LNCaP clone FGC (cell line): ENCODE measurements at regions not wholly inside any gene's neighbourhood (a gene's known extent, or its start where the extent isn't known, plus 50 kb on each side); places are given as distances from the start of the nearest gene placed in this dataset.

Experiments used
- DNase-seq: peaks from one replicate; pipeline ENCODE4 v3.0.0-alpha.2; 2011; ENCODE audit warnings: low read depth
- H3K4me3 ChIP-seq: 2 replicates; pipeline ENCODE4 v1.5.1; 2011; ENCODE audit warnings: mild to moderate bottlenecking, low read depth, low read length, control low read depth
- TF ChIP-seq, protein P1 (sequence below): IDR thresholded peaks from 2 replicates; pipeline ENCODE4 v1.5.1; 2012; ENCODE audit warnings: mild to moderate bottlenecking; ENCODE audit not compliant: control insufficient read depth, insufficient read depth; ENCODE audit errors: extremely low read depth

- DNase-seq = no peak
- TF ChIP-seq, protein P1, sequence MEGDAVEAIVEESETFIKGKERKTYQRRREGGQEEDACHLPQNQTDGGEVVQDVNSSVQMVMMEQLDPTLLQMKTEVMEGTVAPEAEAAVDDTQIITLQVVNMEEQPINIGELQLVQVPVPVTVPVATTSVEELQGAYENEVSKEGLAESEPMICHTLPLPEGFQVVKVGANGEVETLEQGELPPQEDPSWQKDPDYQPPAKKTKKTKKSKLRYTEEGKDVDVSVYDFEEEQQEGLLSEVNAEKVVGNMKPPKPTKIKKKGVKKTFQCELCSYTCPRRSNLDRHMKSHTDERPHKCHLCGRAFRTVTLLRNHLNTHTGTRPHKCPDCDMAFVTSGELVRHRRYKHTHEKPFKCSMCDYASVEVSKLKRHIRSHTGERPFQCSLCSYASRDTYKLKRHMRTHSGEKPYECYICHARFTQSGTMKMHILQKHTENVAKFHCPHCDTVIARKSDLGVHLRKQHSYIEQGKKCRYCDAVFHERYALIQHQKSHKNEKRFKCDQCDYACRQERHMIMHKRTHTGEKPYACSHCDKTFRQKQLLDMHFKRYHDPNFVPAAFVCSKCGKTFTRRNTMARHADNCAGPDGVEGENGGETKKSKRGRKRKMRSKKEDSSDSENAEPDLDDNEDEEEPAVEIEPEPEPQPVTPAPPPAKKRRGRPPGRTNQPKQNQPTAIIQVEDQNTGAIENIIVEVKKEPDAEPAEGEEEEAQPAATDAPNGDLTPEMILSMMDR = no peak
- H3K4me3 ChIP-seq = no peak overlapping the region
Measured at GRCh38 chr5:52709167-52709925, 78.4 kb upstream of the ITGA1 start.

GRCh38 chr5:52710310-52710971 is 77.3 kb upstream of the ITGA1 start:
- no peak for DNase-seq
- no peak overlapping the region for H3K4me3 ChIP-seq
- TF ChIP-seq, protein P1 = no peak

GRCh38 chr5:52710972-52711596 is 76.6 kb upstream of the ITGA1 start:
- TF ChIP-seq, protein P1 = no peak
- DNase-seq = no peak
- H3K4me3 ChIP-seq = no peak overlapping the region

DNA sequence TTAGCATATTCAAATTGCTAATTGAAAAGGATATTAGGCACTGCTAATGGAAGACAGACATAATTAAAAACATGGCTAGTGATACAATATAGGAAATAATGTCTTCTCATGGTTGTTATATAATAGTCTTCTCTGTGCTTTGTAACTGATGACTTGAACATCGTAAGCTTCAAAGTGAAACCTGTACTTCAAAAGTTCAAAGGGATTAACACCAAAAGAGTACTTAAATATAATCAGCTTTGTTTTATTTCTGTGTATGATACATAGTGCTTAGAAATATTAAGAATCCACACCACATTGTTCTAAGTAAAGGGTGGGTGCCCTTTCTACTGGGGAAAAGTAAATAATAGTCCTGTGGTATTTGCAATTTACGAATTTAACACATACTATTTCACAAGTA is 75.4 kb upstream of the ITGA1 start:
- no peak overlapping the region for H3K4me3 ChIP-seq
- TF ChIP-seq, protein P1 = no peak
- DNase-seq = no peak

GRCh38 chr5:52725065-52725746 is 62.5 kb upstream of the ITGA1 start:
- no peak overlapping the region for H3K4me3 ChIP-seq
- DNase-seq = peak; percentile 15
- TF ChIP-seq, protein P1 = no peak

DNA sequence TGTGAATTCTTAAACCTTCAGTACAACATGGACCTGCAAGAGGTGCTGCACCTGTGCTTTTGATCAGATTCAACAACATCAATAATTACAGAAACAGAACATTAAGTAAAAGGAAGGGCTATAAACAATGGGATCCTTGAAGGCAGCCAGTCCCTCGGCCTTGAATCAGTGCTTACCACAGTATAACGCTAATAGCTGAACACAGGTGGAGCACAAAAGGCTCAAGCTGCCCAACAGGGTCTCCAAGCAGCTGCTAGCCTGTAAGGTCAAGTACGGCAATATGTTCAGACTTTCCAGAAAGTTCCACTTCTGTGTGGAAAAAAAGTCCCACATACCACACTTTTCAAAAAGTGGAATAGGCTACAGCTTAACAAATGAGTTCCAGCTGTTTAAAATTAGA is 61.9 kb upstream of the ITGA1 start:
- TF ChIP-seq, protein P1 = no peak
- no peak overlapping the region for H3K4me3 ChIP-seq
- DNase-seq = peak; percentile 38
